HepG2 (cell line): ENCODE measurements at regions not wholly inside any gene's neighbourhood (a gene's known extent, or its start where the extent isn't known, plus 50 kb on each side); places are given as distances from the start of the nearest gene placed in this dataset.
A peak's percentile ranks its signal among the peaks of the same experiment; 100 is the strongest.

Source experiments
- EHMT2 ChIP-seq: fragments of 200-600 bp; sonication (generic); IDR thresholded peaks from 2 replicates; pipeline ENCODE4 v1.7.0; 2017; ENCODE audit warnings: antibody characterized with exemption, low read depth, low read length, borderline replicate concordance
- ELF1 ChIP-seq: sonication (generic); formaldehyde crosslinking; IDR thresholded peaks from 2 replicates; pipeline ENCODE4 v1.4.0; 2020; ENCODE audit warnings: missing genetic modification reagents
- FOSL2 ChIP-seq: sonication (generic); formaldehyde crosslinking; IDR thresholded peaks from 2 replicates; pipeline ENCODE4 v1.4.0; 2020; ENCODE audit warnings: missing genetic modification reagents
- HMG20B ChIP-seq: conservative IDR thresholded peaks from 2 replicates; pipeline ENCODE4 v1.6.1; 2016; ENCODE audit warnings: missing genetic modification reagents, missing compliant biosample characterization
- HNF4A ChIP-seq: sonication (generic); formaldehyde crosslinking; IDR thresholded peaks from 2 replicates; pipeline ENCODE4 v1.4.0; 2020; ENCODE audit warnings: missing genetic modification reagents
- KDM6A ChIP-seq: IDR thresholded peaks from 2 replicates; pipeline ENCODE4 v1.6.1; 2016; ENCODE audit warnings: low read depth
- MED1 ChIP-seq: sonication (generic); formaldehyde crosslinking; IDR thresholded peaks from 2 replicates; pipeline ENCODE4 v1.4.0; 2020; ENCODE audit warnings: missing genetic modification reagents
- PHF8 ChIP-seq: sonication (generic); formaldehyde crosslinking; IDR thresholded peaks from 2 replicates; pipeline ENCODE4 v1.5.0; 2020; ENCODE audit warnings: missing genetic modification reagents
- TBL1XR1 ChIP-seq: fragments of 150-350 bp; IDR thresholded peaks from 2 replicates; pipeline ENCODE4 v1.6.1; 2014; ENCODE audit warnings: borderline replicate concordance, low read length; ENCODE audit not compliant: partially characterized antibody
- TEAD3 ChIP-seq: optimal IDR thresholded peaks from 2 replicates; pipeline ENCODE3; 2016; ENCODE audit warnings: borderline replicate concordance
- ZNF12 ChIP-seq: sonication (generic); formaldehyde crosslinking; IDR thresholded peaks from 2 replicates; pipeline ENCODE4 v1.5.0; 2020; ENCODE audit warnings: missing genetic modification reagents
- ZNF3 ChIP-seq: IDR thresholded peaks from 2 replicates; pipeline ENCODE4 v1.7.0; 2017; ENCODE audit warnings: inconsistent platforms
- ZNF772 ChIP-seq: sonication (generic); formaldehyde crosslinking; IDR thresholded peaks from 2 replicates; pipeline ENCODE4 v1.5.0; 2020; ENCODE audit warnings: mild to moderate bottlenecking, missing genetic modification reagents
- ZNF816 ChIP-seq: sonication (generic); formaldehyde crosslinking; IDR thresholded peaks from 2 replicates; pipeline ENCODE4 v1.8.0; 2022; ENCODE audit warnings: missing genetic modification reagents, mild to moderate bottlenecking, borderline replicate concordance
- TF ChIP-seq, protein P1 (sequence below): sonication (generic); formaldehyde crosslinking; IDR thresholded peaks from 2 replicates; pipeline ENCODE4 v1.5.1; 2020; ENCODE audit warnings: mild to moderate bottlenecking, missing genetic modification reagents, borderline replicate concordance
- TF ChIP-seq, protein P2 (sequence below): sonication (generic); formaldehyde crosslinking; IDR thresholded peaks from 2 replicates; pipeline ENCODE4 v1.4.0; 2020; ENCODE audit warnings: mild to moderate bottlenecking, low read depth, missing genetic modification reagents
- TF ChIP-seq, protein P3 (sequence below): sonication (generic); formaldehyde crosslinking; IDR thresholded peaks from 2 replicates; pipeline ENCODE4 v1.4.0; 2020; ENCODE audit warnings: missing genetic modification reagents
- TF ChIP-seq, protein P4 (sequence below): IDR thresholded peaks from 2 replicates; pipeline ENCODE4 v1.6.1; 2016; ENCODE audit warnings: mild to moderate bottlenecking

DNA sequence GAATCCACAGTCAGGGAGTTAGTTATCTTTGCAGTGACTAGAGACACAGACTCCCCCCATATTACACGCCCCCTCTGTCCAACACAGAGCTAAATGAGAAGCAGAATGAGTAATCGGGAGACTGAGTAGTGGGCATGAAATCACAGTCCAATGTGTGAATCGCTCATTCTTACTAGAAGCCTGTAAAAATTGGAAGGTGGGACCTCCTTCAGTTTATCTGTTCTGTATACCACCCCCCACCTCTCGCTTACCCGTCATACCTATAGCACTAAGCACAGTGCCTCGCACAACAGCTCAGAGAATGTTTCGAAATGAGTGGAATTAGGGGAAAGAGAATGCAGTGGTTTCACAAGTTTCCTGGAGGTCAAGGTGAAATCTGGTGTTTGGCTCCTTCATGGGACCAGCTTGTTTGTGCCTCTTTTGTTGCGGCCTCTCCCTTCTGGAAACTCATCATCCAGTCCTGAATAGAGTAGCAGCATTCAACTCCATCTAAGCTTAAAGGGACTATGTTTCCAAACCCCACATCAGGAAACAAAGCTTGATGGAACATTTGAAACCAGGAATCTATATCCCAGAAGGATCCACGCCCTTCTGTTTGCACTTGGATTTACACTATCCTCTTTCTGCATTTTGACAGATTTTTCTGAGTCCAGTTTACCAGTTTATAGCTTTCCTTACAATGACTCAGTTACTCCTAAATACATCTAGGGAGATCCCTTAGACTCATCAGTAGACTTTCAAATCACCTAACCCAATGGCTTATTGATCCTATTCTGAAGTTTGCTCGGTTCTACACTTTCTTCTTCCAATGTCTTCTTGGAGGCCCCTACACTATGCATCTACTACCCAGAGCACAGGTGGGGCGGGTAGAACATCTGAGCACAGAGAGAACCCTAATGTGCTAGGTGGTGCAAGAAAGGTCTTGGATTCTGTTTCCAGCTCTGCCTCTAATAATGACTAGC is 59.2 kb upstream of the PIM1 start (continued):
- TF ChIP-seq, protein P1, sequence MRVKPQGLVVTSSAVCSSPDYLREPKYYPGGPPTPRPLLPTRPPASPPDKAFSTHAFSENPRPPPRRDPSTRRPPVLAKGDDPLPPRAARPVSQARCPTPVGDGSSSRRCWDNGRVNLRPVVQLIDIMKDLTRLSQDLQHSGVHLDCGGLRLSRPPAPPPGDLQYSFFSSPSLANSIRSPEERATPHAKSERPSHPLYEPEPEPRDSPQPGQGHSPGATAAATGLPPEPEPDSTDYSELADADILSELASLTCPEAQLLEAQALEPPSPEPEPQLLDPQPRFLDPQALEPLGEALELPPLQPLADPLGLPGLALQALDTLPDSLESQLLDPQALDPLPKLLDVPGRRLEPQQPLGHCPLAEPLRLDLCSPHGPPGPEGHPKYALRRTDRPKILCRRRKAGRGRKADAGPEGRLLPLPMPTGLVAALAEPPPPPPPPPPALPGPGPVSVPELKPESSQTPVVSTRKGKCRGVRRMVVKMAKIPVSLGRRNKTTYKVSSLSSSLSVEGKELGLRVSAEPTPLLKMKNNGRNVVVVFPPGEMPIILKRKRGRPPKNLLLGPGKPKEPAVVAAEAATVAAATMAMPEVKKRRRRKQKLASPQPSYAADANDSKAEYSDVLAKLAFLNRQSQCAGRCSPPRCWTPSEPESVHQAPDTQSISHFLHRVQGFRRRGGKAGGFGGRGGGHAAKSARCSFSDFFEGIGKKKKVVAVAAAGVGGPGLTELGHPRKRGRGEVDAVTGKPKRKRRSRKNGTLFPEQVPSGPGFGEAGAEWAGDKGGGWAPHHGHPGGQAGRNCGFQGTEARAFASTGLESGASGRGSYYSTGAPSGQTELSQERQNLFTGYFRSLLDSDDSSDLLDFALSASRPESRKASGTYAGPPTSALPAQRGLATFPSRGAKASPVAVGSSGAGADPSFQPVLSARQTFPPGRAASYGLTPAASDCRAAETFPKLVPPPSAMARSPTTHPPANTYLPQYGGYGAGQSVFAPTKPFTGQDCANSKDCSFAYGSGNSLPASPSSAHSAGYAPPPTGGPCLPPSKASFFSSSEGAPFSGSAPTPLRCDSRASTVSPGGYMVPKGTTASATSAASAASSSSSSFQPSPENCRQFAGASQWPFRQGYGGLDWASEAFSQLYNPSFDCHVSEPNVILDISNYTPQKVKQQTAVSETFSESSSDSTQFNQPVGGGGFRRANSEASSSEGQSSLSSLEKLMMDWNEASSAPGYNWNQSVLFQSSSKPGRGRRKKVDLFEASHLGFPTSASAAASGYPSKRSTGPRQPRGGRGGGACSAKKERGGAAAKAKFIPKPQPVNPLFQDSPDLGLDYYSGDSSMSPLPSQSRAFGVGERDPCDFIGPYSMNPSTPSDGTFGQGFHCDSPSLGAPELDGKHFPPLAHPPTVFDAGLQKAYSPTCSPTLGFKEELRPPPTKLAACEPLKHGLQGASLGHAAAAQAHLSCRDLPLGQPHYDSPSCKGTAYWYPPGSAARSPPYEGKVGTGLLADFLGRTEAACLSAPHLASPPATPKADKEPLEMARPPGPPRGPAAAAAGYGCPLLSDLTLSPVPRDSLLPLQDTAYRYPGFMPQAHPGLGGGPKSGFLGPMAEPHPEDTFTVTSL (CRISPR knock-in tag): peak; percentile 82; the same call in 1 of the 2 replicates
- TF ChIP-seq TBL1XR1: peak; percentile 90
- peak; percentile 93 for TF ChIP-seq TEAD3
- peak; percentile 40; the same call in 1 of the 2 replicates for TF ChIP-seq ZNF3
- TF ChIP-seq, protein P2, sequence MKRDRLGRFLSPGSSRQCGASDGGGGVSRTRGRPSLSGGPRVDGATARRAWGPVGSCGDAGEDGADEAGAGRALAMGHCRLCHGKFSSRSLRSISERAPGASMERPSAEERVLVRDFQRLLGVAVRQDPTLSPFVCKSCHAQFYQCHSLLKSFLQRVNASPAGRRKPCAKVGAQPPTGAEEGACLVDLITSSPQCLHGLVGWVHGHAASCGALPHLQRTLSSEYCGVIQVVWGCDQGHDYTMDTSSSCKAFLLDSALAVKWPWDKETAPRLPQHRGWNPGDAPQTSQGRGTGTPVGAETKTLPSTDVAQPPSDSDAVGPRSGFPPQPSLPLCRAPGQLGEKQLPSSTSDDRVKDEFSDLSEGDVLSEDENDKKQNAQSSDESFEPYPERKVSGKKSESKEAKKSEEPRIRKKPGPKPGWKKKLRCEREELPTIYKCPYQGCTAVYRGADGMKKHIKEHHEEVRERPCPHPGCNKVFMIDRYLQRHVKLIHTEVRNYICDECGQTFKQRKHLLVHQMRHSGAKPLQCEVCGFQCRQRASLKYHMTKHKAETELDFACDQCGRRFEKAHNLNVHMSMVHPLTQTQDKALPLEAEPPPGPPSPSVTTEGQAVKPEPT (CRISPR knock-in tag): peak; percentile 15; the same call in 1 of the 2 replicates
- TF ChIP-seq ZNF816 (CRISPR knock-in tag): peak; percentile 49; the same call in 1 of the 2 replicates
- TF ChIP-seq EHMT2: no peak
- peak; percentile 91 for TF ChIP-seq HMG20B (CRISPR knock-in tag)
- peak; percentile 92; the same call in 1 of the 2 replicates for TF ChIP-seq ZNF12 (CRISPR knock-in tag)
- TF ChIP-seq ZNF772: peak; percentile 75; the same call in 1 of the 2 replicates
- TF ChIP-seq, protein P3, sequence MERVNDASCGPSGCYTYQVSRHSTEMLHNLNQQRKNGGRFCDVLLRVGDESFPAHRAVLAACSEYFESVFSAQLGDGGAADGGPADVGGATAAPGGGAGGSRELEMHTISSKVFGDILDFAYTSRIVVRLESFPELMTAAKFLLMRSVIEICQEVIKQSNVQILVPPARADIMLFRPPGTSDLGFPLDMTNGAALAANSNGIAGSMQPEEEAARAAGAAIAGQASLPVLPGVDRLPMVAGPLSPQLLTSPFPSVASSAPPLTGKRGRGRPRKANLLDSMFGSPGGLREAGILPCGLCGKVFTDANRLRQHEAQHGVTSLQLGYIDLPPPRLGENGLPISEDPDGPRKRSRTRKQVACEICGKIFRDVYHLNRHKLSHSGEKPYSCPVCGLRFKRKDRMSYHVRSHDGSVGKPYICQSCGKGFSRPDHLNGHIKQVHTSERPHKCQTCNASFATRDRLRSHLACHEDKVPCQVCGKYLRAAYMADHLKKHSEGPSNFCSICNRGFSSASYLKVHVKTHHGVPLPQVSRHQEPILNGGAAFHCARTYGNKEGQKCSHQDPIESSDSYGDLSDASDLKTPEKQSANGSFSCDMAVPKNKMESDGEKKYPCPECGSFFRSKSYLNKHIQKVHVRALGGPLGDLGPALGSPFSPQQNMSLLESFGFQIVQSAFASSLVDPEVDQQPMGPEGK (CRISPR knock-in tag): peak; percentile 89; the same call in 1 of the 2 replicates
- TF ChIP-seq MED1: peak; percentile 97
- TF ChIP-seq PHF8 (CRISPR knock-in tag): peak; percentile 28; the same call in 1 of the 2 replicates
- TF ChIP-seq KDM6A (CRISPR knock-in tag): peak; percentile 76
- peak; percentile 87 for TF ChIP-seq FOSL2 (CRISPR knock-in tag)
- peak; percentile 37; the same call in 1 of the 2 replicates for TF ChIP-seq ELF1 (CRISPR knock-in tag)
- TF ChIP-seq HNF4A (CRISPR knock-in tag): peak; percentile 88
- TF ChIP-seq, protein P4, sequence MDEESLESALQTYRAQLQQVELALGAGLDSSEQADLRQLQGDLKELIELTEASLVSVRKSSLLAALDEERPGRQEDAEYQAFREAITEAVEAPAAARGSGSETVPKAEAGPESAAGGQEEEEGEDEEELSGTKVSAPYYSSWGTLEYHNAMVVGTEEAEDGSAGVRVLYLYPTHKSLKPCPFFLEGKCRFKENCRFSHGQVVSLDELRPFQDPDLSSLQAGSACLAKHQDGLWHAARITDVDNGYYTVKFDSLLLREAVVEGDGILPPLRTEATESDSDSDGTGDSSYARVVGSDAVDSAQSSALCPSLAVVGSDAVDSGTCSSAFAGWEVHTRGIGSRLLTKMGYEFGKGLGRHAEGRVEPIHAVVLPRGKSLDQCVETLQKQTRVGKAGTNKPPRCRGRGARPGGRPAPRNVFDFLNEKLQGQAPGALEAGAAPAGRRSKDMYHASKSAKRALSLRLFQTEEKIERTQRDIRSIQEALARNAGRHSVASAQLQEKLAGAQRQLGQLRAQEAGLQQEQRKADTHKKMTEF (CRISPR knock-in tag): peak; percentile 90
